OCI-LY1 (cell line): ENCODE measurements at regions not wholly inside any gene's neighbourhood (a gene's known extent, or its start where the extent isn't known, plus 50 kb on each side); places are given as distances from the start of the nearest gene placed in this dataset.

Experiments
- H2AFZ ChIP-seq: fragments of 200-600 bp; sonication (generic), shearing (Covaris generic); 2 replicates; pipeline ENCODE4 v1.6.0; 2014; ENCODE audit warnings: antibody characterized with exemption, mild to moderate bottlenecking, low read length
- H3F3A ChIP-seq: fragments of 200-600 bp; sonication (generic), shearing (Covaris generic); 2 replicates; pipeline ENCODE4 v1.6.0; 2014; ENCODE audit warnings: mild to moderate bottlenecking, antibody characterized with exemption, low read length, moderate library complexity; ENCODE audit not compliant: insufficient read depth
- H3K27ac ChIP-seq: fragments of 200-600 bp; sonication (generic); 2 replicates; pipeline ENCODE4 v1.5.1; 2014; ENCODE audit warnings: low read length, mixed run types, mild to moderate bottlenecking, low read depth; ENCODE audit not compliant: poor library complexity, severe bottlenecking
- H3K27me3 ChIP-seq: fragments of 200-600 bp; sonication (generic); 2 replicates; pipeline ENCODE4 v1.6.0; 2014; ENCODE audit warnings: antibody characterized with exemption, mild to moderate bottlenecking, low read length, moderate library complexity; ENCODE audit not compliant: insufficient read depth
- H3K36me3 ChIP-seq: fragments of 200-600 bp; sonication (generic); 2 replicates; pipeline ENCODE4 v1.6.1; 2014; ENCODE audit warnings: mild to moderate bottlenecking, antibody characterized with exemption, low read length, moderate library complexity, mixed read lengths; ENCODE audit not compliant: insufficient read depth
- H3K4me1 ChIP-seq: fragments of 200-600 bp; sonication (generic); 2 replicates; pipeline ENCODE4 v1.5.1; 2014; ENCODE audit warnings: mild to moderate bottlenecking, low read length, moderate library complexity; ENCODE audit not compliant: insufficient read depth, severe bottlenecking
- H3K4me2 ChIP-seq: fragments of 200-600 bp; sonication (generic), shearing (Covaris generic); 2 replicates; pipeline ENCODE4 v1.6.1; 2014; ENCODE audit warnings: low read length
- H3K4me3 ChIP-seq: fragments of 200-600 bp; sonication (generic); 2 replicates; pipeline ENCODE4 v1.5.1; 2014; ENCODE audit warnings: low read length, low read depth, mild to moderate bottlenecking, mixed read lengths; ENCODE audit not compliant: poor library complexity, severe bottlenecking
- H3K79me2 ChIP-seq: fragments of 200-600 bp; shearing (Covaris generic); 2 replicates; pipeline ENCODE4 v1.6.1; 2016; ENCODE audit warnings: mixed run types, low read length, mixed read lengths; ENCODE audit not compliant: insufficient read depth
- H3K9ac ChIP-seq: fragments of 200-600 bp; sonication (generic), shearing (Covaris generic); 2 replicates; pipeline ENCODE4 v1.6.1; 2014; ENCODE audit warnings: mild to moderate bottlenecking, low read length, mixed read lengths
- H3K9me2 ChIP-seq: fragments of 200-600 bp; sonication (generic), shearing (Covaris generic); 2 replicates; pipeline ENCODE4 v1.6.1; 2014; ENCODE audit warnings: low read depth, mild to moderate bottlenecking, low read length, mixed read lengths
- H3K9me3 ChIP-seq: fragments of 200-600 bp; shearing (Covaris generic); 2 replicates; pipeline ENCODE4 v1.6.1; 2014; ENCODE audit warnings: low read length, mixed read lengths
- H4K20me1 ChIP-seq: fragments of 200-600 bp; sonication (generic), shearing (Covaris generic); 2 replicates; pipeline ENCODE4 v1.6.0; 2016; ENCODE audit warnings: mild to moderate bottlenecking, low read length; ENCODE audit not compliant: insufficient read depth
- CTCF ChIP-seq: fragments of 200-600 bp; sonication (generic), shearing (Covaris generic); IDR thresholded peaks from 2 replicates; pipeline ENCODE4 v1.5.1; 2017; ENCODE audit warnings: mild to moderate bottlenecking, antibody characterized with exemption, low read length, moderate library complexity, mixed read lengths
- EZH2 ChIP-seq: fragments of 200-600 bp; sonication (generic), shearing (Covaris generic); IDR thresholded peaks from 2 replicates; pipeline ENCODE4 v1.8.0; 2017; ENCODE audit warnings: borderline replicate concordance, mixed run types, mild to moderate bottlenecking, antibody characterized with exemption, low read length, moderate library complexity, mixed read lengths

- Histone ChIP-seq H3K9ac (no peak overlapping the region), H3K9me2 (no peaks in the 10 kb centered on the region), H3K4me2 (no peak overlapping the region), H3K27me3 (no peaks in the 10 kb centered on the region), H3K36me3 (no peaks in the 10 kb centered on the region), H3F3A (no peaks in the 10 kb centered on the region; the same call in 1 of the 2 replicates), H3K79me2 (no peaks in the 10 kb centered on the region), H3K4me3 (no peak overlapping the region), H3K27ac (no peak overlapping the region), H2AFZ (no peak overlapping the region), H3K4me1 (no peaks in the 10 kb centered on the region), H3K9me3 (peaks cover 6% of the 10 kb centered on the region; the same call in 1 of the 2 replicates), H4K20me1 (no peaks in the 10 kb centered on the region)
- TF ChIP-seq CTCF (no peak), EZH2 (no peak)
Observed at GRCh38 chr3:104632521-104632920, 734.2 kb upstream of the ALCAM start.

GRCh38 chr3:104632947-104633346 lies 733.8 kb upstream of the ALCAM start:
- no peak overlapping the region for H3K4me2 ChIP-seq
- H3F3A ChIP-seq = no peaks in the 10 kb centered on the region; the same call in 1 of the 2 replicates
- no peaks in the 10 kb centered on the region for H3K36me3 ChIP-seq
- H3K9me3 ChIP-seq = peaks cover 6% of the 10 kb centered on the region; the same call in 1 of the 2 replicates
- TF ChIP-seq EZH2 (no peak), CTCF (no peak)
- no peak overlapping the region for H3K27ac ChIP-seq
- no peaks in the 10 kb centered on the region for H4K20me1 ChIP-seq
- H3K27me3 ChIP-seq = no peaks in the 10 kb centered on the region
- no peak overlapping the region for H3K9ac ChIP-seq
- H3K9me2 ChIP-seq = no peaks in the 10 kb centered on the region
- no peak overlapping the region for H2AFZ ChIP-seq
- no peaks in the 10 kb centered on the region for H3K4me1 ChIP-seq
- no peak overlapping the region for H3K4me3 ChIP-seq
- H3K79me2 ChIP-seq = no peaks in the 10 kb centered on the region

- Histone ChIP-seq H3K79me2 (no peaks in the 10 kb centered on the region), H3K4me3 (no peak overlapping the region), H3K9me3 (peaks cover 8% of the 10 kb centered on the region; the same call in 1 of the 2 replicates), H3K4me1 (no peaks in the 10 kb centered on the region), H3K4me2 (no peak overlapping the region), H3K27ac (no peak overlapping the region), H3K9ac (no peak overlapping the region), H4K20me1 (no peaks in the 10 kb centered on the region), H3K9me2 (no peaks in the 10 kb centered on the region), H3K27me3 (no peaks in the 10 kb centered on the region), H2AFZ (no peak overlapping the region), H3K36me3 (no peaks in the 10 kb centered on the region), H3F3A (no peaks in the 10 kb centered on the region; the same call in 1 of the 2 replicates)
- TF ChIP-seq CTCF (no peak), EZH2 (no peak)
Observed at GRCh38 chr3:104635872-104636580, 730.7 kb upstream of the ALCAM start.
